ENCODE measurements at regions not wholly inside any gene's neighbourhood (a gene's known extent, or its start where the extent isn't known, plus 50 kb on each side); places are given as distances from the start of the nearest gene placed in this dataset.

DNA sequence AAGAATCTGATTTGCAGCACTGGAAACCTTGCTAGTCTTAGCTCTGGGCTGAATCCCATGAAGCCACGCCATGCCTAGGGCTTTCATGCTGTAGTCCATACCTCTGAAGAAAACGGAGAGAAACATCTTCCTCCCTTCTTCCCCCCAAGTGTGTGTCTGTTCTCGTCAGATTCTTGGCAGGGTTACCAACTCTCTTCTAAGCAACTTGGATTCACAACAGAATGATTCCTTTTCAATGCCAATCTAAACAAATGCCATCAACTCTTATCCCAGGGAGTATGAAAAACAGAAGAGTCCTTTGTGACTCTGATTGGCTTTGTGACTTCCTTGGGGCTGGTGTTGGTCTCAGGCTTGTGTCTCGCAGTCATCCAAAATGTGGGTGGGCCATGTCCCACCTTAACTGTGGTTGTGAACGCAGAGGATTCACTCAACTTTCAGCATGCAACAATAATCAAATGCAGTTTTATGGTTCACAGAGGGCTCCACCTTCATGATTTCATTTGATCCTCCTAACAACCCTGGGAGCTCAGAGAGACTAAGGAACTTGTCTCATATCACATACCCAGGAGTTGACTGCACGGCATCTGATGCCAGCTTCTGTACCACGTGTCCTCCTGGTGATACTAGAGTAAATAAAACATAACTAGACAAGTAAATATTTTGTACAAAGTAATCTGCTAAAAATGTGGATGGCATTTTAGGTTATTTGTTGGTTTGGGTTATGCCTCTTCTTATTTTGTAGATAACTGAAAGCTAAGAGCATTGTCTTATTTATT is 186.0 kb upstream of the TNP1 start:
- H3K4me1 Mint-ChIP-seq, result no peaks in the 10 kb centered on the region
- ATAC-seq (ENCODE audit: low read depth) (no peak), DNase-seq (no peak)
- Histone ChIP-seq H3K4me2 (replicated peaks; ENCODE audit: low read depth, low read length, poor library complexity, severe bottlenecking) (no peak overlapping the region), H3K4me3 (ENCODE audit: control extremely low read depth in 1 of 5, extremely low read depth in 1 of 5, insufficient read depth in 1 of 5, low read depth in 2 of 5, low read length in 4 of 5) (no peak overlapping the region), H4K20me1 (ENCODE audit: control insufficient read depth, insufficient read depth, low read length, poor library complexity, severe bottlenecking) (no peaks in the 10 kb centered on the region), H3K9ac (ENCODE audit: low read length) (no peak overlapping the region), H3K9me3 (ENCODE audit: control extremely low read depth in 1 of 3, control insufficient read depth in 2 of 3, insufficient read depth in 1 of 3, low read length in 2 of 3) (no peaks in the 10 kb centered on the region), H3K36me3 (replicated peaks in 1 of 2; ENCODE audit: control extremely low read depth in 1 of 2, control insufficient read depth in 1 of 2, extremely low read depth in 1 of 2, insufficient read depth in 2 of 2, low read length in 1 of 2) (no peaks in the 10 kb centered on the region), H3K79me2 (ENCODE audit: control insufficient read depth, insufficient read depth, low read length) (no peaks in the 10 kb centered on the region), H3K27me3 (replicated peaks in 1 of 4; ENCODE audit: control extremely low read depth in 1 of 4, control insufficient read depth in 3 of 4, insufficient read depth in 4 of 4, low read length in 3 of 4) (peaks cover 0 to 6% (median under 1%) of the 10 kb centered on the region in 4 experiments), H3K27ac (ENCODE audit: low read length in 2 of 2) (no peak overlapping the region), H2AFZ (ENCODE audit: insufficient read depth, low read depth, low read length, poor library complexity, severe bottlenecking) (no peak overlapping the region), H3K4me1 (ENCODE audit: control insufficient read depth in 2 of 2, insufficient read depth in 2 of 2, low read length in 2 of 2) (no peaks in the 10 kb centered on the region)
- no peak overlapping the region for H3K27ac Mint-ChIP-seq
- intact Hi-C loops (cut with micrococcal nuclease), result no loop called here
- WGBS (ENCODE audit: insufficient coverage), result 98% methylated on average over 5 of the region's 7 CpGs
- no peak overlapping the region for H3K4me3 Mint-ChIP-seq
- H3K27me3 Mint-ChIP-seq, result peaks cover 25% of the 10 kb centered on the region
- H3K9me3 Mint-ChIP-seq (ENCODE audit: insufficient read depth), result peaks cover 6% of the 10 kb centered on the region
- ChIA-PET CTCF (no interaction called here), POLR2A (no interaction called here)
- TF ChIP-seq EZH2 (IDR thresholded peaks at IDR 0.05; ENCODE audit: borderline replicate concordance, insufficient read depth, low read depth, low read length, poor library complexity, severe bottlenecking), result no peak
- TF ChIP-seq, protein P1, sequence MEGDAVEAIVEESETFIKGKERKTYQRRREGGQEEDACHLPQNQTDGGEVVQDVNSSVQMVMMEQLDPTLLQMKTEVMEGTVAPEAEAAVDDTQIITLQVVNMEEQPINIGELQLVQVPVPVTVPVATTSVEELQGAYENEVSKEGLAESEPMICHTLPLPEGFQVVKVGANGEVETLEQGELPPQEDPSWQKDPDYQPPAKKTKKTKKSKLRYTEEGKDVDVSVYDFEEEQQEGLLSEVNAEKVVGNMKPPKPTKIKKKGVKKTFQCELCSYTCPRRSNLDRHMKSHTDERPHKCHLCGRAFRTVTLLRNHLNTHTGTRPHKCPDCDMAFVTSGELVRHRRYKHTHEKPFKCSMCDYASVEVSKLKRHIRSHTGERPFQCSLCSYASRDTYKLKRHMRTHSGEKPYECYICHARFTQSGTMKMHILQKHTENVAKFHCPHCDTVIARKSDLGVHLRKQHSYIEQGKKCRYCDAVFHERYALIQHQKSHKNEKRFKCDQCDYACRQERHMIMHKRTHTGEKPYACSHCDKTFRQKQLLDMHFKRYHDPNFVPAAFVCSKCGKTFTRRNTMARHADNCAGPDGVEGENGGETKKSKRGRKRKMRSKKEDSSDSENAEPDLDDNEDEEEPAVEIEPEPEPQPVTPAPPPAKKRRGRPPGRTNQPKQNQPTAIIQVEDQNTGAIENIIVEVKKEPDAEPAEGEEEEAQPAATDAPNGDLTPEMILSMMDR (IDR thresholded peaks at IDR 0.05), result no peak

DNA sequence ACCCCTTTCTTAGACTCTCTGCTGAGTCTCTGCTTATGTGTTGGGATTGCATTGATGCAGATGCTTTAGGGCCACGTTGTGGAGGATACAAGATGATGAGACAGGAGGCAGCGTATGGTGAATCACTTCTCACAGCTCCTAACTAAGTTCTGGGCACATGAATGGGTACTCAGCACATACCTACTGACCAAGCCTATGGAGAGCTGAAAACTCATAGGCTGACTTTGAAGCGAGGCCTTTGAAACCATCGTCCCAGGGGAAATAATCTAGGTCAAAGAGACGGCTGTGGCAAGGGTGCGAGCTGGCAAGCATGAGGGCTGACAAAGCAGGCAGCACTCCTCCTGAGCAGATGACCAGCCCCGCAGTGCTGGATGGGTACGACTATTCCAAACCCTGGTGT is 180.2 kb upstream of the TNP1 start:
- TF ChIP-seq, protein P1 (IDR thresholded peaks at IDR 0.05), result no peak
- TF ChIP-seq EZH2 (IDR thresholded peaks at IDR 0.05; ENCODE audit: borderline replicate concordance, insufficient read depth, low read depth, low read length, poor library complexity, severe bottlenecking), result no peak
- Histone ChIP-seq H3K27ac (ENCODE audit: low read length in 2 of 2) (no peak overlapping the region), H2AFZ (ENCODE audit: insufficient read depth, low read depth, low read length, poor library complexity, severe bottlenecking) (no peak overlapping the region), H3K4me1 (ENCODE audit: control insufficient read depth in 2 of 2, insufficient read depth in 2 of 2, low read length in 2 of 2) (no peaks in the 10 kb centered on the region), H4K20me1 (ENCODE audit: control insufficient read depth, insufficient read depth, low read length, poor library complexity, severe bottlenecking) (no peaks in the 10 kb centered on the region), H3K79me2 (ENCODE audit: control insufficient read depth, insufficient read depth, low read length) (no peaks in the 10 kb centered on the region), H3K27me3 (replicated peaks in 1 of 4; ENCODE audit: control extremely low read depth in 1 of 4, control insufficient read depth in 3 of 4, insufficient read depth in 4 of 4, low read length in 3 of 4) (peaks cover 0 to 5% (median 0%) of the 10 kb centered on the region in 4 experiments), H3K36me3 (replicated peaks in 1 of 2; ENCODE audit: control extremely low read depth in 1 of 2, control insufficient read depth in 1 of 2, extremely low read depth in 1 of 2, insufficient read depth in 2 of 2, low read length in 1 of 2) (no peaks in the 10 kb centered on the region), H3K4me3 (ENCODE audit: control extremely low read depth in 1 of 5, extremely low read depth in 1 of 5, insufficient read depth in 1 of 5, low read depth in 2 of 5, low read length in 4 of 5) (no peak overlapping the region), H3K9ac (ENCODE audit: low read length) (no peak overlapping the region), H3K4me2 (replicated peaks; ENCODE audit: low read depth, low read length, poor library complexity, severe bottlenecking) (no peak overlapping the region), H3K9me3 (ENCODE audit: control extremely low read depth in 1 of 3, control insufficient read depth in 2 of 3, insufficient read depth in 1 of 3, low read length in 2 of 3) (no peaks in the 10 kb centered on the region)
- 86% methylated on average over 8 of the region's 8 CpGs for WGBS (ENCODE audit: insufficient coverage)
- POLR2A ChIA-PET, result no interaction called here
- H3K9me3 Mint-ChIP-seq (ENCODE audit: insufficient read depth), result peaks cover 8% of the 10 kb centered on the region
- DNase-seq (no peak), ATAC-seq (ENCODE audit: low read depth) (no peak)
- H3K4me1 Mint-ChIP-seq, result no peaks in the 10 kb centered on the region
- H3K27me3 Mint-ChIP-seq, result peaks cover 14% of the 10 kb centered on the region
- no peak overlapping the region for H3K27ac Mint-ChIP-seq
- no peak overlapping the region for H3K4me3 Mint-ChIP-seq
- CTCF ChIA-PET, result no interaction called here
- intact Hi-C loops (cut with micrococcal nuclease), result no loop called here
